Hematopoietic multipotent progenitor cell treated with erythropoietin and hydrocortisone succinate and interleukin-3 and kit ligand, for 8 days (in vitro differentiated cells): ENCODE measurements at regions not wholly inside any gene's neighbourhood (a gene's known extent, or its start where the extent isn't known, plus 50 kb on each side); places are given as distances from the start of the nearest gene placed in this dataset.

ENCODE experiments used
- DNase-seq: peaks from one replicate; pipeline ENCODE4 v3.0.0-alpha.2; 2015

DNA sequence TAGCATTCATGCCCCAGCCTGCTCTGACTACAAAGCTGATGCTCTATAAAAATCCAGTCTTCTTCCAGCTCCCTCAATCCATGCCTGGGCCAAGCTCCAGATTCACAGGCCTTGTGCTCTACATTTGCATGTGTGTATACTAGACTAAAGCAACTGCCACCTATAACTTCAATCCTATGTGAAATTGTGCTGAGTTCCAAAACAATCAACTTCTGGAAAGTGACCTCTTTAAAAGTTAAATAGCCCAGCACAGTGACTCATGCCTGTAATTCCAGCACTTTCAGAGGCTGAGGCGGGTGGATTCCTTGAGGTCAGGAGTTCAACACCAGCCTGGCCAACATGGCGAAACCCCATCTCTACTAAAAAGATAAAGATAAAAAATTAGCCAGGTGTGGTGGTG is 114.3 kb upstream of the ZC3H12C start:
- no peak for DNase-seq

DNA sequence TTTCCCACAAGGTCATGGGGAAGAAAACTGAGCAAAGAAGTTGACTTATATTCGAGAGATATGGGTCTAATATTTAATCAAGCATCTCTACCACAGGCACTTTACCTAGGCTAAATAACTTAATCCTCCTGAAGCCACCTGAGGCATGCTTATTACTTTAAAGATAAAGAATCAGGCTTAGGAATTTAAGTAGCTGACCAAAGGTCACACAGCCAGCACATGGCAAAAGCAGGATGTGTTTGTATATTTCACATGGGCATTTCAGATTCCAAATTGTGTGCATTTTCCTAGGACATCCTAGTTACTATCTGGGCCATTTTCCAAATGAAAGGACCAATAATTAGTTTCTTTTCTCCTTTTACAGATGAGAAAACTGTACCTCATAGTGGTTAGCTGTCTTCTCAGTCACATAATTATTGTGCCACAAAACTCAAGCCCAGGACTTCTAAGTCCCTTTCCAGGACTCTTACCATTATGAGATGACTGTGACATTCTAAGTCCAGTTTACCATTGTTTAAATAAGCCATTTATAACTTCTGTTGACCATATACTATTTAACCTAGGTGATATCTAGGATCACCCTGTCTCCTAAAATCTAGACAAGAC is 112.1 kb upstream of the ZC3H12C start:
- no peak for DNase-seq

- no peak for DNase-seq
These were observed 109.8 kb upstream of the ZC3H12C start for GRCh38 chr11:109983358-109983757.

DNA sequence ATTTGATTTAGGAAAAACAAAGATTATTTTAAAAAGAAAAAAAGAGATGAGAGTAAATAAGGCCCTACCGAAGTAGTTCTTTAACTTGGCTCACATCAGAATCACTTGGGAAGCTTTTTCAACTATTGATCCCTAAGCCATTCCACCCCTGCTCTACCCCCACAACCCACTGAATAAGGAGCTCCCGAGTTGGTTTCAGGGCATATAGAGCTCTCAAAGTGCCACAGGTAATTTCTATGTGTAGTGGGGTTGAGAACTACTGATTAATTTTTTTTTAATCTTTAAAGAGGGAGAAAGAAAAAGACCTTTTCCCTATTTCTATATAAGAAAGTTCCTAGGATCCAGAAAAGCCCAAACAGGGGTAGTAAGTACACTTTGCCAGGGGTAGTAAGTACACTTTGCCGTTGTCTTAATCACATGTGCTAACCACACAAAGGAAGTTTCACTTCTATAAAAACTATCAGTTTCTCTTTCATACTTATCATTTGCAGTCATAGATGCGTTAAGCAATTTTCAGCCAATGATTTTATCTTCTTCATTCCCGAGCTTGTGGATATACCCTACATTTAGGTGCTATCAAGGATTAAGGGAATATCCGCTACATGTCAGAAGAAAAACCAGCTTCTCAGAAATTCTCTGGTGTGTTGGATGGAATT is 108.4 kb upstream of the ZC3H12C start:
- no peak for DNase-seq

DNA sequence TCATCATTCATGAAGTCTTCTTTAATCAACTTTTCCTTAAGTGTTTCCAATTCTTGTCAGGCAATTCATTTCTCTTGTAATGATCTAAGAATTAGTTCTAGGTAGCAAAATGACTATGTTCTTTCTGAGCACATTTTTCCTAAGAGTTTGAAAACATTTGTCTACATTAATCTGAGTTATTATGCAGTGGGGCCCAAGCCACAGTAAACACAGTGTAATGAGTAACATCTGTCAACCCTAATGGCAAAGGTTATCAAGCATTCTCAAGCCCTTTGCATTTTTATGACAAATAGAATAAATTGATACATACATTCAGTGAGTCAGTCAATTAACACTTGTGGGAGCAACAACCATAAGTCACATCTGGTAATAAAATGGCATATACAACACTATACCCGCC is 106.7 kb upstream of the ZC3H12C start:
- no peak for DNase-seq

DNA sequence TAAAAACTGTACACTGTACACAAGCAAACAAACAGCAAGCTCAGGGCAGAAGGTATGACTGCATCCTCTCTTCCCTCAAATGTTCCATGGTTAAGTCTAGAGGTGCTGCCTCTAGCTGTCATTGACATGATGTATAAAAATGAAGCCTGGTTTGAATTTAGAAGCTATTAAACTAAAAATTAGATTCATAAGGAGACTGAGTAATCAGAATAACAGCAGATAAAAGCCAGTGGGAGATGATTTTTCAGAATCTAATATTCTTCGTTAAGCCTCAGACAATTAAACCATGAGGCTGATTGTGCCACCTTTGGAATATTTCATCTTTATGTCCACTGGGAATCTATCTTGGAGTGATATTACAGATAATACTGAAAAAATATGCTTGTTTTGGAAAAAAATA is 101.4 kb upstream of the ZC3H12C start:
- no peak for DNase-seq

DNA sequence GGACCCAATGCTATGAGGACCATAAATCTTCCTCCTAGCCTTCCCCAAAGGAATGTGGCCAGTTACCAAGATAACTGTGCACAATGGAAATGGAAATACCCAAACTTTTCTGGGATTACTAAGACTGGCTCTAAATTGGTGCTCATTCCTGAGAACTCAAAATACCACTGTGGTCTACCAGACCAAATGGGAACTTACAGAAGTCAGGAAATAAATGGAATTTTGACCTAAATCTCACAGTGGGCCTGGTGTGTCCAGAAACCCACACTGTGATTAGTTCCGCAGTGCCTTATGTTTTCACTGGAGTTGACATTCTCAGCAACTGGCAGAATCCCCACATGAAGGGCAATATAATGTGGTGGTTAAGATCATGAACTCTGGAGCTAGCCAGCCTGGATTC is 99.4 kb upstream of the ZC3H12C start:
- no peak for DNase-seq

GRCh38 chr11:109994907-109995306 is 98.3 kb upstream of the ZC3H12C start:
- DNase-seq: no peak

DNA sequence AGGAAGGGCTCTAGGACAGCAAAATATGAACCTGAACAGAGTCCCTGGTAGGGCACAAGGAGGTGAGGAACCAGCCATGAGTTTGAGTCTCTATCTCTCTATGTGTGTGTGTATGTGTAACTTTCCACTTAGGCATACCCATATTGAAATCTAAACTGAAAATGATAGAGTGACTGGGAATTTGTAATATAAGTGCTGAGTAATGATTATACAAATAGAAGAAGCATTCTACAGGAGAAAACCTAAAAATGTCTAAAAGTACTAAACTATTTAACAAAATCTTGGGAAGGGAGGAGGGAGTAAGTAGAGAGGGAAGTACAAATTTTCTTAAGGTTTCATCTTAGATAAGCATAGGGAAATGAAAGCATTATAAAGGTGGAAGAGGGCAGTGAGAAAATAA is 97.1 kb upstream of the ZC3H12C start:
- no peak for DNase-seq

DNA sequence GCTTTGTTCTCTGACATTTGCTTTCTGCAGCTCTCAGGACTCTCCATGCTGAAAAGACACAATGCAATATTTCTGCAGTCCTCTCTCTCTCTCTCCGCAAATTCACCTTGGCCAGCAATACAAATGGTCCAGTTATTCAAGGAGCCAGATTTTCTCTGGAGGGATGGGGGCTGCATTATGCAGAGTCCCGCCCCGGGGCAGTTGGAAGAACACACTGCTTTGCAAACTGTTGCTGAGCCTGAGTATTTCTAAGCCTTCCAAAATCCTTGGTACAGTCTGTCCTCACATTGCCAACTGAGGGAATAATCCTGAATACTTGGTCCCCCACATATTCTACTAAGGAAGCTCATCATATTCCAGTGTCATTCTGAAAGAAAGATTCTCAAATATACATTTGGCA is 94.3 kb upstream of the ZC3H12C start:
- no peak for DNase-seq

DNA sequence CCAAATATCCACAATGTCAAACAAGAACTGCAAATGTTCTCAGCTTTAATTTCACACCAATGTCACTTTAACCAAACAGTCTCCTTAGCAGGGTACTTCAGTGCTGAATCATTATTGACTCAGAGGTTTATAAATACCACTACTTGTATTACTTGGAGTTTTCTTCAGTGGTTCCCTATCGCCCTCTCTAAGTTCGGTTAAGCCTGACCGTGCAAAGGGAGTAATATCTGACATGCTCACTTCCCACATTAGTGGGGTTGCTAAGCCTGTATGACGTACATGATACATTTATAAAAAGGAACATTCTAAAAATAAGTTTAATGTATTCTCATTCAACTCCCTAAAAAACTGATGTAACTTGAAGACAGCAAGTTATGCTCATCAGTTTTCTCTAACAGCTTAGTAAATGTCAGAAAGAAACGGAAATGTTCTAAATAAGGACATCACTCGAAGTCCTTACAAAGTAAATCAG is 93.1 kb upstream of the ZC3H12C start:
- peak; percentile 30 for DNase-seq

DNA sequence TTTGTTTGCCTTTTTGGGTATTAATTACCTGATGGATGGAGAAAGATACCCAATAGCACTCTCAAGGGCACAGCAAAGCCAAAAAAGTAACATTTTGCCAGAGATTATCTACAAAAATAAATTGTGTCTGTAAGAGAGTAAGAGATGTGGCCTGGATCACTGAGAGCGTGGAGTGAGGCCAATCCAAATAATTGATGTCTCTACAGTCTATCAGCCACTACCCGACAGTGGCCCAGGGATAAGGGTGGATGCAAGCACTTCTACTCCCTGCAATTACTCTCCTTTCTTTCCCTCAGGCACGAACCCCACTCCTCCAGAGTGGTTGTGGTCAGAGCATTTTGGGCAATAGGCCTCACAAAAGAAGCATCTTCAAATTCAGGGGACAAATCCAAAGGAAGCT is 92.3 kb upstream of the ZC3H12C start:
- no peak for DNase-seq

DNA sequence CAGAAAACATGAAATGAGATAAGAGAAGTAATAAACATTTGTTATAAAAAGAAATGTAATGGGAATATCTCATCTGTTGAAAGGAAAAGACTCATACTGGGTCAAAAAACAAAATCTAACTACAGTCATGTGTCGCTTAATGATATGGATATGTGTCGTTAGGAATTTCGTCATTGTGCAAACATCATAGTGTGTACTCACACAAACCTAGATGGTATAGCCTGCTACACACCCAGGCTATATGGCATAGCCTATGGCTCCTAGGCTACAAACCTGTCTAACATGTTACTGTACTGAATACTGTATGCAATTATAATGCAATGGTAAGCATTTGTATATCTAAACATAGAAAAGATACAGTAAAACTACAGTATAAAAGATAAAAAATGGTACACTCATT is 89.8 kb upstream of the ZC3H12C start:
- DNase-seq: no peak

GRCh38 chr11:110011595-110011994 is 81.6 kb upstream of the ZC3H12C start:
- DNase-seq: no peak

DNA sequence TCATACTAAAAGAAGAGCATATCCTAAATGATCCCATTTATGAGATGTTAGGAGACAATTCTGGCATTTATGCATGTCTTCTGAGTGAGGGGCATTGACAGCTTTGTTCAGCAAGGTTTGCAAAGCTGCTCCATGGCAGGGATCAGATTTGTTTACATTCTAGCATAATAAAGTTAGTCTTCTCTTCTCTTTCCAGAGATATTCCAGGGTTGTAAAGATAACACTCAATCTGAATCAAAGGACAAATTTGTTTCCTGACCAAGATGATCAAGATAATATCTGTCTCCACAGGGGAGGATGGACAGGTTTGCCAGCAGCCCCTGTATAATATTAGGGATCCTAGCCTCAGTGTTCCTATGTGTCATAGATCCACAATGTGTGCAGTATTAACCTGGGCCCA is 77.5 kb upstream of the ZC3H12C start:
- DNase-seq: no peak

- DNase-seq: no peak
These were observed 73.5 kb upstream of the ZC3H12C start for GRCh38 chr11:110019675-110020074.

GRCh38 chr11:110022548-110022947 is 70.6 kb upstream of the ZC3H12C start:
- no peak for DNase-seq

DNA sequence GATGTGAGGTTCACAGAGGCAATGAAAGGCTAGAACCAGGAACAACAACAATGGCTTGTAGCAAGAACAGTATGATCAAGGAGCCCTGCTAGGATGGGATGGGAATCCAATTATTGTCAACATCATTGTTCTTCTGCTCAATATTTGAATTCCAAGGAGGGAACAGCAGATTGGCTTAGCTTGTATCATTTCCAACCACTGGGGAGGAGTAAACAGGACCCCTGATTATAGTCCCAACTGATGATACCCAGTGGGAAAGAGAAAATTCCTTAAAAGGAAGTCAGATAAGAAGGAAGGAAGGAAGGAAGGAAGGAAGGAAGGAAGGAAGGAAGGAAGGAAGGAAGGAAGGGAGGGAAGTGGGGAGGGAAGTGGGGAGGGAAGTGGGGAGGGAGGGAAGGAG is 69.5 kb upstream of the ZC3H12C start:
- no peak for DNase-seq

- DNase-seq: no peak
These were observed 66.2 kb upstream of the ZC3H12C start for GRCh38 chr11:110026858-110027626.

DNA sequence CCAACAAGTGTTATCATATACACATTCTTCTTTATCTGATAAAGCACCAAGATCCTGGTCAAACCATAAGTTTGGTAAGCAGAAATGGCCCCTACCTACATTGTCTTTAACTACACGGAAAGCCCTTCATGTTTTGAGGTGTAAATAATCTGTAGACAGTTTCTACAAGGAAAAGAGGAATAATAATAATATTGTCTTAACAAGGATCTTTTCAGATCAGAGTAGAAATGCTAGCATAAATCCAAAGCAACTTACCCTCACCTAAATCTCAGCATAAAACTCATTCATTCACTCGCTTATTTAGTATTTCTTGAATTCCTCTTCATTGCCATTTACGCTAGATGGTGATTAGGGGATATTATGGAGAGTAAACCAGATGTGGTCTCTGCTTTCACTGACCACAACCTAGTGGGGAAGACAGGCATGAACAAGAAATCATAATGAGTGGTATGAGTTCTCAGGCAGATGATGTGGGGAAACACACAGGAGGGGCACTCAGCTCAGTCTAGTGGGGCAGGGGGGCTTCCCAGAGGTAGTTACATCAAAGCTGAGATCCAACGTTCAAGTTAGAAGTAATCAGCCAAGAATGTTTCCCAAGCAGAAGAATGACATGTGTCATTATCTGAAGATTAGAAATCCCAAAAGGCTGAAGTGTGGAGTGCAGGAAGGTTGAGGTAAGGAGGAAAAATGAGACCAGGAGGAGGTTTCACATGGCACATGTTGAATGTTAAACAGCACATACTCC is 65.4 kb upstream of the ZC3H12C start:
- DNase-seq: no peak

- DNase-seq: no peak
These were observed 64.3 kb upstream of the ZC3H12C start for GRCh38 chr11:110028921-110029320.

DNA sequence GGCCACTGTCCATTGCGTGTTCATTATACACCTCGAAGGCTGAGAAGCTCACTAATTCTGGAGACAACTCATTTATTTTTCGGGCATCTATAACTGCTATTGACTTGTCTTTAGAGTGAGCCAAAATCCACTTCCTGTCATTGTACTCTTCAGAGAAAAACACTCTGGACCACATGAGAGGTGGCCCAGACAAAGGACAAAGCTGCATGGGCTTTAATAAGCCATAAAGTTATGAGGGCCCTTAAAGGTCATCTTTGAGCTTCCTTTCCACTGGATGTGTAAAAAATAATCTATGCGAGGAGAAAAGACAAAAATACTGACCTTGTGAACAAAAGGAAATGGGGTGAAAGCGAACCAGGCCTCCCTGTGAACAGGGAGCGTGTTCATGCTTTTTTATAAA is 63.5 kb upstream of the ZC3H12C start:
- DNase-seq: no peak

- no peak for DNase-seq
These were observed 62.0 kb upstream of the ZC3H12C start for GRCh38 chr11:110031171-110031570.

DNA sequence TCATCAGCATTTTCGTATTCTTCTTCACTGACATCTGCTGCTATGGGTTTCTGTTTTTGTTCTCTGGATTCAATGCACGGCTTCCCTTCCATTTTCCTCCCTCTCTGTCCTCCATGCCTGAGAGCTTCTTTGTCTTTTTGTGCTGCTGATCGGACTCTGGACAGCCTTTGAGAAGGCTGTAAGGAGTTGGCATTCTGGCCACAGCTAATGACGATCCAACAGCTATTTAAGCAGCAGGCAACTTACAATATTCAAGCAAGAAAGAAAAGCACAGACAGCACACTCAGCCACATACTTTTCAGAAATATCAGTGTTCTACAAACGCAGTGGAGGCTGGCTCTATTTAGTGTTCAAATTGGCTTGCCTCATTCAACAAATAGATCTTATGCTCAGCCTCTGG is 60.9 kb upstream of the ZC3H12C start:
- DNase-seq: no peak
